NCI-H187 treated with DMSO at 0.1 percent for 48 hours (cell line): ENCODE measurements at regions not wholly inside any gene's neighbourhood (a gene's known extent, or its start where the extent isn't known, plus 50 kb on each side); places are given as distances from the start of the nearest gene placed in this dataset.

Experiments
- DNase-seq: peaks from one replicate; lab custom pipeline; 2025; lab: John Stamatoyannopoulos, UW

DNA sequence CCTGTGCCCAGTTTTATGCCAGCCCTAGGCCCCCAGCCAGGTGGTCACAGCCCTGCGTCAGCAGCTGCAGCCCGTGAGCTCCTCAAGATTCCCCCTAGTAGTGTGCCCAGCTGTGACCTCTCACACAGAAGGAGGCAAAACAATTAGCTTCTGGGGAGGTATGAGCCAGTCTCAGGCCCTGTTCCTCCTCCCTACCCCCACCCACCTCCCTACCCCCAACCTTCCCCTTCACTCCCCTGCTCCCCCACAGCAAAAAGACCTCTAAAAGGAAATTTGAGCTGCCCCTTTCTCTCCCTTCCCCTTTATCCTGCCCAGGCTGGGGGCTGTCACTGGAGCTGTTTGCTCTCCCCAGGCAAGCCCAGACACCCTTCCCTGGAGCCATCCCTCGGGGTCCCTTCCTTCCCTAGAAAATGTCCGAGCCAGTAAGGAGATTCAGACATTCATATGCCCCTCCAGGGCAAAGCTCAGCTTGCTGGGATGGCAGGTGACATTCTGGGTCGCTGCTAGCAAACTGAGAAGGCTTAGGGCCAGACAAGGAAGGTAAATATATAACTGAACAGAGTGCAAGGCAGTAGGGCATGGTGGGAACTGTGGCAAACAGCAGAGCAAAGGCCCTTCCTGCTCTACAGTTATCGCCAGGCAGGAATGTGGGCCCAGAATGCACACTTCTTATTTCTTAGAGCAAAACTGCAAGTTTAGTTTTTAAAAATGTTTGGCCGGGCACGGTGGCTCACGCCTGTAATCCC lies 300.2 kb downstream of the MN1 start:
- no peak for DNase-seq

DNA sequence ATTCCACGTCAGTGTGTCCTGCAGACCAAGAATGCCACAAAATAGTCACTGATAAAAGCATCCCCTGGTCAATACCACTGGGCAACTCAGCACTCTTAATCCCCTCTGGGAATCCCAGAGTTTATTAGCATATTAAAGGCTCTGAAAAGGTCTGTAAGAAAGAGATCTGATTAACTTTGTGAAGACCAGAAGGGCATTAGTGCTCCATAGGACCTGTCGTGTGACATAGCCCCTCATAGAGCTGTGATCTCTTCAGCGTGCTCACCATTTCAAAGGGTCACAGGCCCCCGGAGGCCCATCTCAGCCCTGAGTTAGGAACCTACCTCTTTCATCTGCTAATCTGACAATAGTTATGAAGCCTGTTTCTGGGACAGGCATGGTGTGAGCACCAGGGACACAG lies 299.2 kb downstream of the MN1 start:
- no peak for DNase-seq

DNA sequence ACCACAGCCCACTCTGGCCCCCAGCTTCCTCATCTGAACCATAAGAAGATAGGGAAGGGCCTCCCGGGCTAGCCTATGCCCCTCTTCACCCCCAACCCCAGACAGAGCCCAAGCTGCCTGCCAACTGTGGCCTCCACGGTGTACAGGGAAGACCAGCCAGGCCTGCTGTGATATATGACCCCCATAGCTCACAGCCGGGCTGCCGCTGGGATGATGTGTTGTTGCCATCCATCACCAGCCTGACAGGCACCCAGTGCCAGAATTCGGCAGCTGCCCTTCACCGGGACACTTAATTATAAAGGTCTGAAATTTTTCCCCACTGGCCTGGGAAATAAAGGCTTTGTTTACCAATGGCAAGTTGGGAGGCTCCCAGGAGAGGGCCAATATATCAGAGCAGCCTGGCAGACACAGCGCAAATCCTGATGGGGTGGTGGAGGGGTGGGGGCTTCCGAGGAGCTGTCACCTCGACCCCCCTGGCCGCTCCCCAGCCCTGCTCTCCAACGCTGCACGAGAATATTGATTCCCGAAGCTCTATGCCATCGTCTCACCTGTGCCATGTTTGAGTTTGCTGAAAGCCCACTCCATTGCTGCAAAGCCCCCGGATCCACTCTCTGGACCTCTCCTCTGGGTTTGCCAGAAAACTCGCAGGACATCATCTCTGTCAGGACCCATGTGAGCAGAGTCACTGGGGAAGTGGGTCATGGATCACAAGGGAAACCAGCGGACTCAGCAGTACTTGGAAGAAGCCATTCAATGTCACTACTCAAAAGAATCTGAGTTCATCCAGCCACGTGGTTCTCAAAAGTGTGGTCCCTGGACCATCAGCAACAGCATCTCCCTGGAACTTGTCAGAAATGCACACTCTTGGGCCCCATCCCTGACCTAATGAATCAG lies 296.9 kb downstream of the MN1 start:
- no peak for DNase-seq

DNA sequence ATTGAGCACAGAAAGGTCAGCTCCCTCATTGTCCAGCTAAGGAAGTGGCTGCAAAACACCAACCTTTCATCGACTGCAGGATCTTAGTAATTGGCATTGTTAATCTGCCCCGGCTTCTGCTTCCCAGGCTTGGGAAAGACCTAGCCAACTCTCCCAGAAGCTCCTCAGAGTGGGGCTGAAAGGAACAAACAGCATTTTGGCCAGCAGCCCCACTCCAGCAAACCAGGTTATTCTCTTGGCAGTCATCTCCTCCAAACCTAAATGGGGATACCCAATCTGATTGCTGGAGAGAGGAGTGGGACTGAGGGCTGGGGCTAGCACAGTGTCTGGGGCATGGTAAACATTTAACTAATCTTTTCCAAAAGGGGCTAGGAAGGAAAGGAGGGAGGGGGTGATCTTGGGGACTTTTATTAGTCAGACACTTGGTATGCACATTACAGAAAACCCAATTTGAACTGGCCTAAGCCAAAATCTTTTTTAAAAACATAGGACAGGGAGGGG lies 294.4 kb downstream of the MN1 start:
- no peak for DNase-seq

DNA sequence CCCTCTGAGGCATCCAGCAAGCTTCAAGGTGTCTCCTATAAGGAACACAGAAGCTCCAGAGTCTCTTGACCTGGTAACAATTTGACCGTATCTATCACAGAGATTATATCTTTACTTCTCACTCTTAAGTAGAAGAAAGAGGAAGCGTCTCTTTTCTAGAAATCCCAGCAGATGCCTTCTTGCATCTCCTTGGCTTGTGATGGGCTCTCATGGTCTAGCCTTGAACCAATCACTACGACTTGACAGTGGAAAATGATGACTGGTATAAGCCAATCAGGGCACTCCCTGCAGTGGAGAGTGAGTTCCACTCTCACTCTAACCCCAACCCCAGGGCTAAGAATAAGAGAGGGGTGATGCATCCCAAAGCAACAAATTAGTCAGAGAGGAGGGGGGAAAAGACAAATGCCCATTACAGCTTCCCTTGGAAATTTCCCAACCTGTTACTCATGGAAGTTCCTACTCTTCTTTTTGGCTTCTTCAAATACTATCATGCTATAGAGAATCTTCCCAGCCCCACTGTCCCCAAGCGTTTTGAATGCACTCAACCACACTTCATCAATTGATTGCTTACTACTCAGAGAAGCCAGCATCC lies 293.5 kb downstream of the MN1 start:
- no peak for DNase-seq

DNA sequence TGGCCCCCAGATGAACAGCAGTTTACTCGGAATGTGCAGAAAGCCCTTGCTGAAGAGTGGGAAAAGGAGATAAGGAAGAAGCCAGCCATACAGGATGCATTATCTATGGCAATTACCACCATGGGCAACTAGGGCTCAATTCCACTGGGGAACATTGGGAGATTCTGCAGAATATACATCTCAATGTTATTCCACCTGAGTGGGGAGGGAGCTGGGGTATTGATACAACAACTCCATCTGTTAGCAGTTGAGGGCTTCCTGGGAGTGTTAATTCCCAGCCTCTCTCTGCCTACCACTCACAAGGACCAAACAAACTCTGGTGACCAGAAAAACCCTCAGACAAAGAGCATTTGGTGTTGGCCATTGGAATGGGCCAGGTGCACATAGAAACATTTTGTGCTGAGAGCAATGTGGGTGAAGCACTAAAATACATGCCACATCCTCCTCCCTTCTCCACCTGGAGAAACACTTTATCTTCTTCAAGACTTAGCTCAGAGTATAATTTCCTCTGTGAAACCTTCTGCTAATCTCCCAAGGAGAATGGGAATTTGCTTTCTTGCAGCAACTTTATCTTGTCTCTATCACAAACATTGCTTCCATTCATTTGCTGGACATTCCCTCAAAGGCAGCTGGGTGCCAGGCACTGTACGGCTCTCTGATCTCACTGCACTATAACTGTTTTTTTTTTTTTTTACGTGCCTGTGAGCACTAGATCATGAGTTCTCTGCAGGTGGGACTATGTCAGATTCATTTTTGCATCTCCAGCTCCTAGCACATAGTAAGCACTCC lies 292.2 kb downstream of the MN1 start:
- no peak for DNase-seq

DNA sequence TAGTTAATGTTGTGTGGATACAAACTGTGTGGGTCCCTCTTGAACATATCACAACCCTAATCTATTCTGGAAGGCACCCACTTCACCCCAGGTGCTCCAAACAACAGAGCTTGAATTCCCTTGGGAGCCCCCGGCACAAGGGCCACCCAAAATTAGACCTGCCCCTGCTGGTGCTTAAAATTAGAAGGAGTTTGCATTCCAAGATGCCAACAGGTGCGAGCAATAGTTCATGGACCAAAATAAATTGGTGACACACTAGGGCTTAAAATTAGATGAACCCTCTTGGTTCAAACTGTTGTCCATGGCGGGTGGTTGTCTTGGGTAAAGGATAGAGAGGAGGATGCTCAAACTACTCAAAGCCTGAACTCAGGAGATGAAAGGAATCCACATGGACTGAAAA lies 291.5 kb downstream of the MN1 start:
- no peak for DNase-seq

DNA sequence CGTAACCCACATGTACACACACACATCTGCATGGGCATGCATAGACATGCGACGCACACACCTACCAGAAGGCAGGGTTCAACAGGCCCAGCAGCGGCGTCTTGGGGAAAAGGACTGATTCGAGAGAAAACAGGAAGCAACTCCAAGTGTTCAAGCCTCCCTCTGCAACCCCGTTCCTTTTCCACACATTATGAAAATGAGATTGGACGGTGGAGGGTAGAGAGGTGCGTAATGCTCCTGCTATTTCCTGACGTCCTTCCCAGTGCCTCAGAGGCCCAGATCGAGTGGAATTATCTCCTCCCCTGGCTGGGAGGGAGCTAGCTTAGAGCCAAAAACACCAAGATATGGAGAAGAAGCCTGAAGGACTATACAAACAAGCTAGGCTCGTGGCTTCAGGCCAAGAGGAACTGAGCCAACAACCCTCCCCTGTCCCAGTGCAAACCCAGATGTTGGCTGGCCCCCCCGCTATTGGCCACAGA lies 289.2 kb downstream of the MN1 start:
- DNase-seq, result no peak

DNA sequence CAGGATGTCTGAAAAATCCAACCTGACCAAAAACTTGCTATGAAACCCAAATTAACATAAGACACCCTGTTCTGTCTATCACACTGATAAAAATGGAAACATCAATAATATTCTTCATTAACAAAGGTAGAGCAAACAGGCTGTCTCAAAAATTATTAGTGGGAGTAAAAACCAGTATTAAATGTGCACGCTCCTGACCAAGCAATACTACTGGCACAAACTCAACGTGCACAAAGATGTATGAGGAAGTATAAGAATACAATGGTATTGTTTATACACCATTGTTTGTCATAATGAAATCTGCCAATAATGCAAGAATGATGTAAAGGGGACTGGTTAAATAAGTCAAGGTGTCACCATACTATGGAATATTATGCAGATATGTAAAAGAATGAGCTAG lies 288.5 kb downstream of the MN1 start:
- DNase-seq, result no peak

DNA sequence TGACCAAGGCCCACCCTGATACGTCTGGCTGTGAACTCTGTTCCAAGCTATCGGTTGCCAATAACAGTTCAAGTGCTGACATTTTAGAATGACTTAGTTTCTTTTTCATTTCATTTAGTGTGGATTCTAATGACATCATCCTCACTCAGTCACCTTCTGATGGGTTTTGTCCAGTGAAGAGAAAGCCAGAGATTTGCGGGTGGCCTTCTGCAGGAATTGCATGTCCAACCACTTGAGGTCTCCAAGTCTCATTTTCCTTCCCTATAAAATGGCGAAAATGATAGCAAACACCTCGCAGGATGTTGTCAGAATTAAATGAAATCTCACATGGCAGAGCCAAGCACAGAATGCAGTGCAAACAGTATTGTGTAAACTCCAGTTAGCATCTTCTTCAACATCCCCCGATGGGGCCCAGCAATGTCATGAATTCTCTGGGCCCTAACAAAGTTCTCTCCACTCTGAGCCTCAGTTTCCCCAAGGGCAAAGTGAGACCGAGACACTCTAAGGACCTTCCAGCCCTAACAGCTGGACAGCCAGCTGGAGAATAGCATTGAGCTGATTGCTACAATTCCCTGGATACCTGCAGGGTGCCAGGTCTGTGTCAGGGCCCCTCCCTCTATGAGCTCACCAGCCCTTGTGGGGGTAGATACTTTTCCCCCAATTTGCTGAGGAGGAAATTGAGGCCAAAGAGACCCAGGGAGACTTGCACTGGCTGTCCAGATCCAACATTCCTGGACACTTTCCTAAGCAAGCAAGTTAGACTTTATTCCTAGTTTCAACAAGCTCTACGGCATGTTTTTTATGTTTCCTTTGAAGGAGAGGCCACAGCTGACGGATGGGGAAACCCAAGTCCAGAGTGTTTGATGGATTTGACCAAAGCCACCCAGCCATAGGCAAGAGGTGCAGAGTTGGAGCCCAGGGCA lies 286.7 kb downstream of the MN1 start:
- DNase-seq, result no peak

DNA sequence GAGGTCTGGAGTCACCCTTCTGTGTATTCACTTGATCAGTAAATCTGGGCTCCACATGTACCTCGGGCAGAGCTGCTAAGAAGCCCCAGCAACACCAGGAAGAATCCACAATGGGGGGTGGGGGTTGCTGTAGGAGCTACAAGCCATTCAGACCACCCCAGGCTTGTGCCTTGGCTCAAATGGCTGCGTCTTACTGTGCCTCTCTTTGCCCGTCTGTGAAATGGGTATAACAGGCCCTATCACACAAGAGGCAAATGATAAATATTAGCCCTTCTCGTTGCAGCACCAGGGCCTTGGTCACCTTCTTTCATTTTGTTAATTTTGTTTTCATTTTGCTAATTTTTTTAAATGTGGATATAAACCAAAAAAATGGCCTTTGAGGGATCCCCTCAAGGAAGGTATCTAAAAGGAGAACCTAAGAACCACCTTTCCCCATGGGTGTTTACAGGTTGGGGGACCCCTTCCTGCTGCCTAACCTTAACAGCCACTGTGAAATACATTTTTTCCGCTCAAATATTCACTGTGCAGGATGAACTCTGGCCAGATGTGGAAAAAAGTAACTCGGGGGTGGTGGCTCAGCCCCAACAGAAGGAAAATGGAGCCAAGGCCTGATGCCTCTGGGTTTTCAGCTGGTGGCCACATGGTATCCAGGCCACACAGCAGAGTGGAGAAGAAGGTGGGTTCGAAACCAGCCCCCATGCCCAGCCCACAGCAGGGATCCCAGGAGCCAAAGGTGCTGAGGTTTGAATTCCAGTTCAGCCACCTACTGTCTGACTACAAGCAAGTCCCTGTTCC lies 284.0 kb downstream of the MN1 start:
- no peak for DNase-seq

DNA sequence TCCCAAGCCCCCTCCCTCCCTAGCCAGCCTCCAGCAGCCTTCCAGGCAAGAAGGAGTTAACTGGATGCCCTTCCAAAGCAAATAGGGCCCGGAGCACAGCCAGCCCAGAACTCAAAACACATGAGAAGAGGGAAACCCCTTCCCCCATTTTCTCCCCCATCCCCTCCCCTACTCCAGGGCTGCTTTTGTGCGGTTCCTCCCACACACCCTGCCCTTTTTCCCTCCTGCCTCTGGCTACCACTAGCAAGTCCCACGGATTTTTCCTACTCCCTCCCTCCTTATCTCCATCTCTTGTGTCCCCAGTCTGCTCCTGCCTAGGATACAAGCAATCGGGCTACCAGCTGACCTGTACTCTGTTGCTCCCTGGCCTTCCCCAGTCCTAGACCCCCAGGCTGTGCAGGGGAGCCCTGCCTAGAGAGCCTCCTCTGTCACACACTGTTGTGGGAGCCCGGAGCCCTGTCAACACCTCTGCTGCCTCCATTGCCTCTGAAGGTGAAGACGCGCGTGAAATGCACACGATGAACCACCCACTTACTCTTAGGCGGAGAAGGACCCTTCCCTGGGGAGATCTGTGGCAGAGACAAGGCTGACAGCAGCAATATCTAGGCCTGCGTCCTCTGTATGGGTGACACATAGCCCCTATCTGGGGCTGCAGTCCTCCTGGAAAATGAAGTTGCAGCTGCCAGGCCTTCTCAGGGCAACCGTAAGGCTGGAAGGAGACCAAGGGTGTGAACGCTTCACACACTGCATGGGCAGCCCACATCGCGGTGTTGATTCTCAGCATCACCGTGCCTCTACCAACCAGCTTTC lies 282.8 kb downstream of the MN1 start:
- DNase-seq, result no peak

DNA sequence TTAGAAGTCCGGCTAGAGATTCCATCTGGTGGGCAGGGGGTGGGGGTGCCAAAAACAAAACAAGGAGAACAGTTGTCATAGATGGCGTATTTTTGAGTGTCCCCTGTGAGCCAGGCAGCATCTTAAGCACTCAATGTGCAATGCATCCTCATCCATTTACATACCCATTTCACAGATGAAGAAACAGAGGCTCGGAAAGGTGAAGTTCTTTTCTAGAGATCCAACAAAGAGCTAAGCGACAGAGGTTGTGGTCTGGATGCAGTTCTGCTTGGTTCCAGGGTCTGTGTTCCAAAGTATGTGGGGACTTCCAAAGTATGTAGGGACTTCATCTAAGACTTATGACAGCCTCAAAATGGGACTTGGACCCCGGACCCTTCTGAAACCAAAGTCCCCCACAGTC lies 277.8 kb downstream of the MN1 start:
- DNase-seq, result no peak

DNA sequence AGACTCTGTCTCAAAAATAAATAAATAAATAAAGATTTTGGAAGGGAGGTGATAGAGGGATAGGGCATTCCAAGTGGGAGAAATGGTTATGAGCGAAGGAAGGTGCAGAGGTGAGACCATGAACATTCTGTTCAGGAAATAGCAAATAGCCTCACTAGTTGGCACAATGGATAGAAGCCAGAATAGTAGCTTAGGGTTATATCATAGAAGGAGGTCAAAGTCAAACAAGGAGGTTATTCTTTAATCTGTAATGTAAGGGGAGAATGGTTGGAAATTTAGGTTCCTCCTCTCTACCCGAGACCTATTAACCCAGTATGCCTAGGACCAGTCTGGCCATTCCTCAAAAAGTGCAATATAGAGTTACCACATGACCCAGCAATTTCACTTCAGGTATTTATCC lies 275.8 kb downstream of the MN1 start:
- no peak for DNase-seq

DNA sequence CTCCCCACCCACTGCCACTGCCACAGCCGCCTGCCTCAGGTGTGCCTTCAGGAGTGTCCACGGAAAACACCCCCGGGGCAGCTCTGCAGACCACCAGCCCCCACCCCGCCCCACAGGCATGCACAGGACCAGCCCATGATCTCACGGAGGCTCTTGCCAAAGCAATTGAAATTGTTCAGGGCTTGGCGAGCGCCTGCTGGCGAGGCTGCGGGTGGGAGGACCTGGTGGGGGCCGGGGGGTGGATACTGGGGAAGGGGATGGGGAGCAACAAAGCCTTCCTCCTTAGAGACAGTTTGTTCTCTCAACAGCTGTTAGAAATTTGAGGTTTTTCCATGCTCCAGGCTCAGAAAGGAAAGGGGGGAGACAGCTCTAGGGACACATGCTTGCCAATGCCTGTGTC lies 274.7 kb downstream of the MN1 start:
- no peak for DNase-seq

DNA sequence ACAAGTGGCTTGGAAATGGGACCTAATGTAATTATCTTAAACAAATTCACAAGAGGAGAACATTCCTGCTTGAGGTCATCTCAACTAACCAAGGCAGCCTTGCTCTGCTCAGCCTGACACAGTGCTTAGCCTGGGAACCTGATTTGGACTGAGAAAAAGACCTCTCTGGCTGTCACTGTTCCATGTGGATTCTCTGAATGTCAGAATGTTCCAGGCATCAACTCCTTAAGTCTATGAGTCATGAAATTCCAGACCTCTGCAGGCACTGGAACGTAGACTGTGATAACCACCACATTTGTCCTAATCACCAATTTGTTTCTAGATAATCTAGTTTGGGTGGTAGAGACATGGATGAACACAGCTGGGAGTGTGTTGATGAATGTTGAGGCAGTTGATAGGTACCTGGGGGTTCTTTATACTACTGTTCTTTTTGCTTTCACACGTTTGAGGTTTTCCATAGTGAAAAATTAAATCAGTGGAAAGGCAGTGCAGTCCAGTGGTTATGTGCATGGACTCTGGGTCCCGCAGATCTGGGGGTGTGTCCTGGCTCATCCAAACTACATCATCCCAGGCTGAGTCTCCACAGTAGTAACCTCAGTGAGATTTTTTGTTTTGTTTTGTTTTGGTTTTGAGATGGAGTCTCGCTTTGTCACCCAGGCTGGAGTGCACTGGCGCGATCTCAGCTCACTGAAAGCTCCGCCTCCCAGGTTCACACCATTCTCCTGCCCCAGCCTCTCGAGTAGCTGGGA lies 269.6 kb downstream of the MN1 start:
- no peak for DNase-seq

DNA sequence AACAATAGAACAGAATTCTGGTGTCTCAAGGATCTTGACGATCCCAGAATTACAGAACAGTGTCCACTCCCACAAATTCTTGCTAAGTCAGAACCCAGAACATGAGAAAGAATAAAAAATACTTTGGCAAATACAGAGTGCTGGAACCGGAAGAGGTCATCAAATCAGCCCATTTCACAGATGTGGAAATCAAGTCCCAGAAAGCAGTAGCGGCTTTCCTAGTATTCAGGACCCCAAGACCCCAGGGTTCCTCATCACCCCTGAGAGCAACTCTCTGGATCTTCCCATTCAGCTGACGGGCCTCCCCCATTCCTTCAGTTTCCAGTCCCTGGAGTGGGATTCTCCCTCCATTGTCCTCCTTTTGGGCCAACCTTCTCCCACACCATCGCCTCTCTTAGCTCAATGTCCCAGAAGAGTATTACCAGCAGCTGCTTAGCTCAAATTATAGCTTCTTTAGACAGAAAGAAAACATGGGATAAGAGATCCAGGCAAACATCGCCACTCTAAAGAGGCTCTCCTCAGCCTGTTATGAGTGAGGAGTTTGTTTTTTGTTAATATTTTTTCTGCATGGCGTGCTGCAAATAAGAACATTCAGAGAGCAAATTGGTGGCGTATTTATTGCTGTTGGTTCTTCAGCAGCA lies 268.3 kb downstream of the MN1 start:
- no peak for DNase-seq

DNA sequence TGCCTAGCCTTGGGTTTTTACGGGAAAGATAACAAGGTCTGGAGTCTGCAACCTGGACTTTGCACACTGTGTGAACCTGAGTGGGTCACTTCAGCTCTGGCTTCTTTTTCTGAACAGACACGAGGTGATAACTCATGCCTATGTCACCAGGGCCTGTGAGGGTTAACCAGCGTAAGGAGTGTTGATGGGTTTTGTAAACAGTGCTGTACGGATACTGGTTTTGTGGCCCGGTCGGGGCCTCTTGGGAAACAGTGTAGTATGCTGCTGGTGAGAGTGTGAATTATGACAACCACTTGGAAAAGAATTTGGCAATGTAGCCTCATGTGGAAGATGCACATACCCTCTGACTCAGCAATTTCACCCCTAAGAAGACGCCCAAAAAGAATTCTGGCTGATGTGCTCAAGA lies 266.8 kb downstream of the MN1 start:
- no peak for DNase-seq
